HG03342 (cell line): ENCODE measurements at regions not wholly inside any gene's neighbourhood (a gene's known extent, or its start where the extent isn't known, plus 50 kb on each side); places are given as distances from the start of the nearest gene placed in this dataset.
"Not testable (repeated sequence)": the region's sequence is repeated elsewhere in the genome, so short reads cannot be mapped to it uniquely, and the experiment has no call there.

ENCODE experiments used
- ATAC-seq: cut with Tn5 transposase; IDR thresholded peaks from one replicate; pipeline ENCODE4 v1.9.1; 2021; ENCODE audit warnings: mild to moderate bottlenecking, moderate library complexity; ENCODE audit not compliant: unreplicated experiment

DNA sequence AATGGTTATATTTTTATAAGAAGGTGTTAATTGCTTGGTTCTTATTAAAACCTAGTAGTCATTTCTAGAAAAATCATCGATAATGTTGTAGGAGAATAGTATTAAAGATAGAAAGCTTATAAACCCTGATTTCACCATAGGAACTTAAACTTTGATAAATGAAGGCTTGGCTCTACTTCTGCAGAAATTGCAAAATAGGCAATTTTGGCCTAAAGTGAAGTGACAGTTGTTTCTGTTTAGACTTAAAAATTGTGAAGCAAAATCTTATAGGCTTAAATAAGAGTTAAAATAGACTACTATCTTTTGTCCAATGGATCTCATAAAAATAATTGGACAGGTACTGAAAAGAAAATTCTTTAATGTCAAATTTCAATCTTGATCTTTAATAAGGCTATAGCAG lies 321.6 kb upstream of the FZD8 start:
- no peak for ATAC-seq

DNA sequence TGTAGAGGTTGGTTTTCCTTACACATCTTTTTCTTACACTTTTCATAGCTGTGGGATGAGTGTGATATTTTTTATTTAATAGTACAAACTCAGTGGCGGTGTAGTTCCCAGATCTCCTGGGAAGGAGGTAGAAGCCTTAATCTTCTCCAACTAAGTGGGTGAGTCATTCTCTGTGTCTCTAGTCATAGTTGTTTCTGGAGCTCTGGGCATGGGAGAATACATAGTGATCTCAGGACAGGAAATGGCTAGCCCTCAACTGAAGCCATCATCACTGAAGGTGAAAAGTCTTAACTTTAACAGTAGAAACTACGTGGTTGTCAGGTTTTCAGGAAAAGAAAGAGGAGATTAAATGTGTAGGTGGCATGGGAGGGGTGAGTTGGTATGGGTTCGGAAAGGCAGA lies 319.4 kb upstream of the FZD8 start:
- no peak for ATAC-seq

DNA sequence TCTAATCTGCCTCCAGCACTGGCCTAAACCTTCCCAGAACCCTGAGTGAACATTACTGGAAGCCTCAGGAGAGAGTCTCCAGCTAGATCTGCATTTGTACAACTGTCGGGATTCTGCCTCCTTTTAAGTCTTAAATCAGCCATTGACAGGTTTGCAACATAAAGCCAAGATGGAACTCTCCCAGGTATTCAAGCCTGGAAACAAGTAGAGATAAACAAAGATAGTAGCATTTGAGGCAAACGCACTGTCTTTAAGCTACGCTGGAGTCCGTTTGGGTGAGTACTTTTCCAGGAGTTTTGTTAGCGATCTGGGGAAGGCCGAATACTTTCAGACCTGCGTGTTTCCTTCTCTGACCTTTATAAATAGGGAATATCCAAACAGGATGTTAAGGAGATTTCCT lies 317.2 kb upstream of the FZD8 start:
- ATAC-seq, result no peak

DNA sequence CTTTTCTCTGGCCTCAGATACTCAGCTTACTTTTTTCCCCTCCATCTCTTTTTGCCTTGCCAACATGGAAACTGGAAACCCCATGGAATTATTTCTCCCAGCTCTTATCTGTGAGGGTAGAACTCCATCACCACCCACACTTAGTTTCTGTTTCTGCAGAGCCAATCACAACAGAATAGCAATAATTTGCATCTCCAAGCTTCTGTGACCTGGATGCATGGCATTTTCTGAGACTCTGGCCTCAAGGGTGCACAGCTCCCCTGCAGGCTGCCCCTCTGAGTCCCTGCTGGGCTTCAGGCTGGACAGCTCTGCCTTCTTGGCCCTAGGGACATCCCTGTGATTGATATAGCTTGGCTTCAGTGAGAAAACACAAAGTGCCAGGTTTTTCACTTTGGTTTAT lies 316.5 kb upstream of the FZD8 start:
- ATAC-seq, result not testable (repeated sequence)

DNA sequence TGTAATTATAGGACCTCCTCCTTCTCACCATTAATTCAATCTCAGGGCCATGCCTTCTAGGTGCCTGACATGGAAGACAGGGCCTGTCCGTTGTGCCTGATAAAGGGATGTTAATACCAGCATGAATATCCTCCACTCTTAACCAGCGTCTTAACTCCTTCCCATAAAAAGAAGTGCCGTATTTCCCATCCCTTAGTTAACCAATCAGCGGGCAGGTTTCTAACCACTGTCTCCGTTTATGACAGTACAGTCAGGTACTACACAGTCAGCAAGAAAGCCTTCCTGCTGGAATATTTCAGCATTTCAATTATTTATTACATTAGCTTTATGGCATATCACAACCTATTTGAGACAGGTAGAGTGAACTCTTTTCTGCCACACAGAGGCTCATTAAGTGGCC lies 308.6 kb upstream of the FZD8 start:
- no peak for ATAC-seq

DNA sequence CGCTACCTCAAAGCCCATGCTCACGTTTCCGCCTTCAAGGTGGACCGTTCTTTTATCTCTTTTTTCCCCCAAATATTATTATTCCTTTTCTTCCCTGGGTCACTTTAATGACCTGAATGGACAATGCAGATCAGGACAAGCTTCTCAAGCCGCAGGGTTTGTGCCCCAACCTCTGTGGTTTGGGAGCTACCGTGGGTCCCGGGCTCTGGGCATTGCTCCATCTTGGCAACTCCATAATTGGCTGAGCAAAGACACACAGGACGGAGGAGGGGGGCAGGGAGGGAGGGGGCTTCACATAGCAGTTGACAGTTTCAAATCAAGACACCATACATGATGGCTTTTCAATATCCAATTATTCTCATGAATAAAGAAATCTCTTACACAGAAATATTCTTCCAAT lies 308.1 kb upstream of the FZD8 start:
- no peak for ATAC-seq

DNA sequence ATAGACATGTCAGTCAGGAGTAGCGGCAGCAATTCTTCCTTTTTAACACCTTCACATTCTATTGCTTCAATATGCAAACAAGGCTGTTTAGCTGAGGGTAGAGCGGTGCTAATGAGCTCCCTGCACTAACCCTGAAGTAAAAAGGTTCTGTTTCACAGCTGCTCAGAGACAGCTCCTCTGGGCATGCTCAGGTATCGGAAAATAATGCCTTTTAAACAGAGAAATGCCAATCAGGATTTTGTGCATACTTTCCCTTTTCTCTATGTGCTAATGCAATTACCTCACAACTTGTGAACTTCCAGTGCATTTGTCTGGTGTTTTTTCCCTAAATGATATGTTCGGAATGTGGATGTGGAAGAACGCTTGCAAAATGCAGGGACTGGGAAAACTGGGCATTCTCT lies 307.7 kb upstream of the FZD8 start:
- ATAC-seq, result no peak

DNA sequence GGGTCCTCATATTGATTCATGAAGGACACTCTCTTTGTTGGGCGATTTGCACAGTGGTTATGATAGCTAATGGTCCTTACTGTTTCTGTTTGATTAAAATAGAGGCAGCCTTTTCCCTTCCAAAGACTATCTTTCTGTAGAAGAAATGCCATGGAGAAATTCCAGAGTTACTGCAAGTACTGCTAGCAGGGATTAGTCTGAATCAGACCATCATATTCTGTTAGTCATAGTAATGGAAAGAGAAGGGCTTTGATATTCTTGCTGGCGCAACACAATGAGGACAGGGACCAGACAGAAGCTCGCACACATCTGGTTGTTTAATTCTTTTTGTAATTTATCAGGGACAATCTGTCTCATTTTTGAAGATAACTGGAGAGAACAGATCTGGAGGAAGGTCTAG lies 304.5 kb upstream of the FZD8 start:
- no peak for ATAC-seq

DNA sequence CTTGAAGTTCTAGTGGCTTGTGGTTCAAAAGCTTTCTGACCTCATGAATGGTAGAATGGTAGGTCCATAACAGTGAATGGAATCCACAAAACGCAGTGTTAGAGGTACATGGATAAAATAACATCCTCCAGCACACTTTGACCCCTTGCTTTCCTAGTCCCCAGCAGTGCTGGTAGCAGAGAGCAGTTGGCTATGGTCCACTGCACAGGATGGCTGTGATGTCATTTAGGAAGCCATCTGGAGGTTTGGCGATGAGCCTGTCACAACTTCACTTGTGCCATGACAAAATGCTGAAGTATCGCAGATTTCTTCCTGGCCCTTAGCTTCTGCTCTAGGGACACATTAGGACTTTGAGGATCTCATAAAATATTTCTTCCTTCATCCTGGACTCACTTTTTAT lies 300.0 kb upstream of the FZD8 start:
- ATAC-seq, result no peak

DNA sequence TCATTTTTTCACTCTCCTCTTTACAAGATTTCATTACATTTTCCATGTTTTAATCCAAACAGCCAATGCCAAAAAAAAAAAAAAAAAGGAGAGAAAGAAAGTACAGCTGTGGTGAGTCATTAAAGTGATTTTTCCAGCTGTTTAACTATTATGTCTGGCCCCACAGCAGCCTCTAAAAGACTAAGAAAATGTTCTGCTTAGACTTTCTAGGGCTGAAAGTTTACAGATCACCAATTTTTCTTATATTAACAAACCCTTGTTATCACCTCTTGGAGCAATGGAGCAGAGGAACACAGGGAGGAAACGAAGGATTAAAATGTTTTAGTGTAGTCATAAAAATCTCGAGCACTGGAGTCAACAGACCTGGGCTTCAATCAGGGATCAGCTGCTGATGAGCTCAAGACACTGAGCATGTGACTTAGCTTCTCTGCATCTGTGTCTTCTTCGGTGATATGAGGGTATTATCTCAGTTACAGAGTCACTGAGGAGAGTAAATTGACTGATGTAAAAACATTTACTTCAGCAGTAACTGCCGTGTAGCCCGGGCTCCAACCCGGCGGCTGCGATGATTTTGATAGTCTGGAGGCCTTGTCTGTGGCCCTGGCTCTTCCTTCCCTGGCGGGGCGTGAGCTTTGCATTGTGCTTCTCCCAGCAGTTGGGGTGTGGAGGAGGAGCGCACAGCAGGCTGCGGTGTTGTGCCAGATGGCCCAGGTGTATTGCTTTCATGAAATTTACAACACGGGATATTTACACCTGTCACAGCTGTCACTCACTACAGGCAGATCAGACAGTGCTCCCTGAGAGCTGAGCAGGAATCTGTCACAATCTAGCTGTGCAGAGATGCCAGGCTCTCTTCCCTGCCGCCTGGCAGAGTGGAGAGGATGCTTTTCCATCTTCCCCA lies 298.3 kb upstream of the FZD8 start:
- ATAC-seq, result no peak

DNA sequence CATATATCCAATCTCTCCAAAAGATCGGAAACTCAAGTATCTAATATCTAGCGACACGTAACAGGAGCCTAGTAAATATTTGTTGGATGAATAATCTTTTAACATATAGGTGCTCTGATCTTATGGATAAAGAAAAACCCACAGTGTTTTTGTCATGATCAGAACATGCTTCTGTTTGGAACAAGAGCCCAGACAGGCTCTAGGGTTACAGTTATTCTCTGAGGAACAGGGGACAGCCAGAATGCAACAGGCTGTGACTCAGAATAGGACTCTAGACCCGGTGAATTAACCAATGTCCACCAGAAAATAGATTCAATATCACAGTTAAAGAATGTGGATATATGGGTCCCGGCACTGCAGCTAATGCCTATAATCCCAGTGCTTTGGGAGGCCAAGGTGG lies 296.1 kb upstream of the FZD8 start:
- no peak for ATAC-seq

DNA sequence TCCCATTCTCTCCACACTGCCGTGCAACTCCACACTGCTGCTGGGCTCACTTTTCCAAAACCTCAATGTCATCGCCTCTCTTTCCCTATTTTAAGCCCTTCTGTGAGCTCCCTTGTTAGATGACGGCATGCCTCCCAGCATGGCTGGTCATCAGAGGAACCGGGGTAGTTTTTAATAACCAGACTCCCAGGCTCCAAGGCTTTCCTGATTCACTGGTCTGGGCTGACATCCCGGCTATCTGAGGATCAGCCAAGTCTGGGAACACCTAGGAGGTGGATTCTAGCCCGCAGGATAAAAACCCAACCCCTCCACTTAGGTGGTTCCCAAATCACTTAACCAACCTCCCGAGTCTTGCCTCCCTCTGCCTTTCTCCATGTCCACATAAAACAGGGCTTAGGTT lies 295.4 kb upstream of the FZD8 start:
- no peak for ATAC-seq

DNA sequence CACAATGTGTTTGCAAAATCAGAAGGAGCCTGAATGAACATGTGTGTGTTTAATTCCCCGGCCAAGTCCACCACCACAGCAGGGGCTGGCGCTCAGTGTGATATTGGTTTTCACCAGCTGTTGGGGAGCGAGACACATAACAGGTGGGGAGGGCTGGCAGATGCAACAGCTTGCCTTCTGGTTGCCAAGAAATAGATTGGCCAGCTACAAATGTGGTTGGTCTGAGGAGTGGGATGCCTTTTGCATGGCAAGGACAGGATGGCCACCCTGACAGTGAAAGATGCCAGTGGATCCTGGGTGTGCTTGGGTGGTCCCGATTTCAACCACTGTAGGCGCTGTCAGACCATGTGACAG lies 292.5 kb upstream of the FZD8 start:
- no peak for ATAC-seq

DNA sequence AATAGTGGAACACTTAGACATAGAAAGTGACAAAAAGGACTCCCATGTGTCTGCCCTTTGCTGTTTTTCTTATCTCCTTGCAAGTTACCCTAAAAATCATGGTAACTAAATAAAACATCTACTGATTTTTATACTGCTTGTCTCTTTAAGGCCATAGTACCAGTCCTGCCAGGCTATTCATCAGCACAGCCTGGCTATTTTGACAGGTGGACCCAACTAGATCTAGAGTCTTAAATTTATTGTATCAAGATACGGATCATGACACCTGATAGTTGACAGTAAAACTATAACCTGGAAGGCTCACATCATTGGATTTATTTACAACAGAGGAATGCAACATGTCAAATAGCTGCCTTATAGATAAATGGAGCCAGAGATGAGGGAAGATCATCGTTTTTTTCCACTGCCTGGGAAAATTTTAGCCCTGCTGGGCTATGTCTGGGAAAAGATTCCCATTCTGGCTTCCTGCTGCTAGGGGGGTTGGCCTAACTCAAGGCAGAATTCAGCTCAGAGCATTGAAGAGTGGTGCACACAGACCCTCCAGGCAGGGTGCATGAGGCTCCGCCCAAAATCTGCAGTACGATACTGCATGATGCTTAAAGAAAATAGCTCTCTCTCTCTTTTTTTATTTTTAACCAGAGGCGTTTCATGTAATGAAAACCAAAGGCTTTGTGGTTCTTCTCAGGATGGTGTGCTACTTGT lies 292.0 kb upstream of the FZD8 start:
- ATAC-seq, result no peak

DNA sequence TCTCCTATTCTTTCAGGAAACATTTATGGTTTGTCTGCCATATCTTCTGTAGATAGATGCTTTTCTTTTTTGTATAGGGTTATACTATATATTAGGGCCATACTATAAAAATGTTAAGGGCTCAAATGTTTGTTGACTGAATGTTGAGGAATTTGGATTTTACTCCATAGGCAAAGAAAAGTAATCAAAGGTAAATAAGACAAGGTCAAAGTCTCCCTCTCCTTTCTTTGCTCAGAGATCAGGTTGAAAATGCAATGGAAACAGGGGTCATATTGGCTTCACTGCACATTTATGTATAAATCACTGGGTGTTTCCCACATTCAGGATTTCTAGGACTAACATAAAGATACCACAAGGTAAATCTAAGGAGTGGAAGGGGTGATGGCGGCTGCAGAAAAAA lies 291.4 kb upstream of the FZD8 start:
- ATAC-seq, result no peak

DNA sequence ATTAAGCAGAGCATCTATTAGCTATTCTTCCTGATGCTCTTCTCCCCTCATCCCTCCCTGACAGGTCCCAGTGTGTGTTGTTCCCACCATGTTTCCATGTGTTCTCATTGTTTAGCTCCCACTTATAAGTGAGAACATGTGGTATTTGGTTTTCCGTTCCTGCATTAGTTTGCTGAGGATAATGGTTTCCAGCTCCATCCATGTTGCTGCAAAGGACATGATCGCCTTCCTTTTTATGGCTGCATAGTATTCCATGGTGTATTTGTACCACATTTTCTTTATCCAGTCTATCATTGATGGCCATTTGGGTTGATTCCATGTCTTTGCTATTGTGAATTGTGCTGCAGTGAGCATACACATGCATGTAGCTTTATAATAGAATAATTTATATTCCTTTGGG lies 287.9 kb upstream of the FZD8 start:
- not testable (repeated sequence) for ATAC-seq

DNA sequence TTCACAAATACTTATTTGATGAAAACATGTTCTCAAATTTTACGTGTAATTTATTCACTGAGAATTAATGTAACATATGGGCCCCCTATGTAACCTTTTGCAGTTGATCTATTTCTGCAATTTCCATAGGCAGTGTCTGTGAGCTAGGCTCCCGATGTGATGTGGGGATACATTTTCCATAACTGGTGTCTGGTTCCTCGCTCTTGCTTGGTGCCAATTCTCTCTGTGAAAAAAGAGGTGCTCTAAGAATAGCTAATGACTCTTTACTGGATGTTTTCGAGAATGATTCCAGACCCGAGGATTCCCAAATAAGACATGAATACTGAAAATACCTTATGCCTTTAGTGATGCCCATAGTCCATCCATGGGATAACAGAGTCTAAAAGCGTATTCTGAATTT lies 286.7 kb upstream of the FZD8 start:
- no peak for ATAC-seq

DNA sequence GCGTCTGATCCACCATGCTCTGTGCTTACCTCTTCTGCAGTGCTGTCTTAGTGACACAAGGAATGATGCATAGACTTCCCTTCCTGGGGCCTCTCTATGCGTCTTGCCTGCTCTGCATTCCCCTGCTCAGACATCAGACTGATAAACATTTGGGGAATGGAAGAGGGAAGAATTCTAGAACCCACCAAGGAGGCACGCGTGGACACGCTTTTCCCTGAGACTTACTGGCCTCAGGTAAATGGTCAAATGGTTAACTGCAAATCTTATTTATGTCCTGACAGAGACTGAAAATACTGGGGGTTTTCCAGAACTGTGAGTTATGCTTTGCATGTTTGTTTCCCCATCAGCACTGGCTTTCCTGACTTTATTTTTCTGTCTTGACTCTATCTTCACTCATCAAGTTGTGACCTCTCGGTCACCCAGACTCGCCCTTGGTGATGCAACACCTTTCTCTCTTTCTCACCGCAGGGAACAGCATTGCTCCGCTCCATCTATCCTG lies 285.9 kb upstream of the FZD8 start:
- no peak for ATAC-seq

DNA sequence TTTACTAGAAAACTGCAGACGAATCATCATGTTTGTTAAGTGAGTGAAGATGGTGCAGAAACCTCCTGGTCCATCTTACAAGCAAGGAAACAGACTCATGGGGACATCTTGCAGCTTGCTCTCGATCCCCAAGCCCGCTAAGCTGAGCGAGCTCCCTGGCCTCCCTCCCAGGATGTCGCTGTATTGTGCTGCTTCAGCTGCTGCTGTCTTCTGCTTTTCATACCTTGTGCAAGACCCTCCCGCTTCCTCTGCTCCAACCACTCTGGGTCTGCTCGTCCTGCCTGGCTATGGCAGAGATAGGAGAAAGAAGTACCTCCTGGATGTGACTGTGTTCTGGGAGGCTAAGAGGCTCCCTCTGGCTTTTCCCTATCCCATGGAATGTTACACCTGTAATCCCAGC lies 285.2 kb upstream of the FZD8 start:
- no peak for ATAC-seq

DNA sequence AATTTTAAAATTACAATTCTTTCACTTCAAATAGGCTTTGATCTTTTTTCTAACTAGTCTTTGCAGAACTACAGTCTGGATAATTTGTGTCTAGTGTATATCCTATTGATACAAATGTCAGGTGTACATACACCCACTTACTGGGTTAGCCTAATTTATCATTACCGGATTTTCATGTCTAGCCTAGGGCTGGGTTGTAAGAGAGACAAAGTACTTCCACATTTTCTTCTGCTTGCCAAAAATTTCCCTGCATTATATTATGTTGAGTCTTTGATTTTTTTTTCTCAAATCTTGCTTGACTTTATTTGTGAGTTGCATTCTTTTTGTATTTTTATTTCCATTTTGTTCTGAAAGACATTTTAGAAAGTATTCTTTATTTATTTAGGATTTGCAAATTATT lies 284.8 kb upstream of the FZD8 start:
- ATAC-seq, result no peak

DNA sequence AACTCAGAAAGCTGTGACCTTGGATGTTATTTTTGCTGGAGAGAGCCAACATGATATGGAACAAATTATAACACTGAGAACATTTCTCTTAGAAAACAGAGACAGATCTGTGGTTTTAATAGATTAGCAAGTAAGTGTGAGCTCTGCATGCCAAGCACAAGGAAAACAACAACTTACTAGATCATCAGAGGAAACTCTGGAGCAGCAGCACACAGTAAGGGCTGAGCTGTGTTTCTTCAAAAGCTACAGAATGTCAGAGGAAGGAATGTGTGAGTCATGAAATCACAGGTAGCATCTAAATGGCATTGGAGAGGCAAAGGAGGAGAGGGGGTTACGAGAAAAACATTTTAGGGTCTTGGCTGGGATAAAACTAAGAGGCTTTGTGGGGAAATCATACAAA lies 283.4 kb upstream of the FZD8 start:
- ATAC-seq, result no peak

DNA sequence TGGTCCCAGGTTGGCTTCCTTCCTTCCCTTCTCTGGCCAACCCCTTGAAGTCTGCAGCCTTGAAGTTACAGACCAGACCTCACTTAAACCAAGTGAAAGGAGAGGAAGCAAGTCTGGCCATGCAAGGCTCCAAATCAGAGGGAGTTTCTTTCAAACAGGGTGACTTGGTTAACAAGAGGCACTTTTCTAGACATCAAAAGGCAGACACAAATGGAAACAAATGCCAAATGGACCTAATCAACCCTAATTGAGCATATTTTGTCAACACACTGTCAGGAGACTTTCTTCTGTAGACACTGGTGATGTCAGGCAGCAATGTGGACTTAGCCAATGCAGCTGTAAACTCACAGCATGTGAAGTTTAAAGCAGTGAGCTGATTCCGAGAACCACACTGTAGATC lies 282.7 kb upstream of the FZD8 start:
- no peak for ATAC-seq
